ENCODE measurements at regions not wholly inside any gene's neighbourhood (a gene's known extent, or its start where the extent isn't known, plus 50 kb on each side); places are given as distances from the start of the nearest gene placed in this dataset.

GRCh38 chr1:81559662-81560350, 240.9 kb upstream of the ADGRL2 start:
- TF ChIP-seq TEAD4 (IDR thresholded peaks at IDR 0.05) (no peak), CREB1 (IDR thresholded peaks at IDR 0.05; ENCODE audit: low read depth) (no peak), TCF12 (IDR thresholded peaks at IDR 0.05; ENCODE audit: low read depth) (no peak), TAF1 (IDR thresholded peaks at IDR 0.05; ENCODE audit: low read depth) (no peak), RAD21 (IDR thresholded peaks at IDR 0.05; ENCODE audit: low read depth) (no peak), EGR1 (IDR thresholded peaks at IDR 0.05) (no peak), ZBTB7A (IDR thresholded peaks at IDR 0.05; ENCODE audit: low read depth) (no peak), FOXM1 (IDR thresholded peaks at IDR 0.05; ENCODE audit: borderline replicate concordance, low read depth) (no peak), EP300 (IDR thresholded peaks at IDR 0.05; ENCODE audit: borderline replicate concordance) (no peak), YY1 (IDR thresholded peaks at IDR 0.05; ENCODE audit: low read depth) (no peak), CEBPB (IDR thresholded peaks at IDR 0.05) (no peak), NFIC (IDR thresholded peaks at IDR 0.05) (no peak), MAX (IDR thresholded peaks at IDR 0.05) (no peak)
- TF ChIP-seq, protein P1, sequence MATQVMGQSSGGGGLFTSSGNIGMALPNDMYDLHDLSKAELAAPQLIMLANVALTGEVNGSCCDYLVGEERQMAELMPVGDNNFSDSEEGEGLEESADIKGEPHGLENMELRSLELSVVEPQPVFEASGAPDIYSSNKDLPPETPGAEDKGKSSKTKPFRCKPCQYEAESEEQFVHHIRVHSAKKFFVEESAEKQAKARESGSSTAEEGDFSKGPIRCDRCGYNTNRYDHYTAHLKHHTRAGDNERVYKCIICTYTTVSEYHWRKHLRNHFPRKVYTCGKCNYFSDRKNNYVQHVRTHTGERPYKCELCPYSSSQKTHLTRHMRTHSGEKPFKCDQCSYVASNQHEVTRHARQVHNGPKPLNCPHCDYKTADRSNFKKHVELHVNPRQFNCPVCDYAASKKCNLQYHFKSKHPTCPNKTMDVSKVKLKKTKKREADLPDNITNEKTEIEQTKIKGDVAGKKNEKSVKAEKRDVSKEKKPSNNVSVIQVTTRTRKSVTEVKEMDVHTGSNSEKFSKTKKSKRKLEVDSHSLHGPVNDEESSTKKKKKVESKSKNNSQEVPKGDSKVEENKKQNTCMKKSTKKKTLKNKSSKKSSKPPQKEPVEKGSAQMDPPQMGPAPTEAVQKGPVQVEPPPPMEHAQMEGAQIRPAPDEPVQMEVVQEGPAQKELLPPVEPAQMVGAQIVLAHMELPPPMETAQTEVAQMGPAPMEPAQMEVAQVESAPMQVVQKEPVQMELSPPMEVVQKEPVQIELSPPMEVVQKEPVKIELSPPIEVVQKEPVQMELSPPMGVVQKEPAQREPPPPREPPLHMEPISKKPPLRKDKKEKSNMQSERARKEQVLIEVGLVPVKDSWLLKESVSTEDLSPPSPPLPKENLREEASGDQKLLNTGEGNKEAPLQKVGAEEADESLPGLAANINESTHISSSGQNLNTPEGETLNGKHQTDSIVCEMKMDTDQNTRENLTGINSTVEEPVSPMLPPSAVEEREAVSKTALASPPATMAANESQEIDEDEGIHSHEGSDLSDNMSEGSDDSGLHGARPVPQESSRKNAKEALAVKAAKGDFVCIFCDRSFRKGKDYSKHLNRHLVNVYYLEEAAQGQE (IDR thresholded peaks at IDR 0.05; ENCODE audit: low read depth) = no peak
- TF ChIP-seq, protein P2, sequence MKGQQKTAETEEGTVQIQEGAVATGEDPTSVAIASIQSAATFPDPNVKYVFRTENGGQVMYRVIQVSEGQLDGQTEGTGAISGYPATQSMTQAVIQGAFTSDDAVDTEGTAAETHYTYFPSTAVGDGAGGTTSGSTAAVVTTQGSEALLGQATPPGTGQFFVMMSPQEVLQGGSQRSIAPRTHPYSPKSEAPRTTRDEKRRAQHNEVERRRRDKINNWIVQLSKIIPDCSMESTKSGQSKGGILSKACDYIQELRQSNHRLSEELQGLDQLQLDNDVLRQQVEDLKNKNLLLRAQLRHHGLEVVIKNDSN (IDR thresholded peaks at IDR 0.05) = no peak

- TF ChIP-seq NFIC (IDR thresholded peaks at IDR 0.05) (no peak), CEBPB (IDR thresholded peaks at IDR 0.05) (no peak), TAF1 (IDR thresholded peaks at IDR 0.05; ENCODE audit: low read depth) (no peak), RAD21 (IDR thresholded peaks at IDR 0.05; ENCODE audit: low read depth) (no peak), EP300 (IDR thresholded peaks at IDR 0.05; ENCODE audit: borderline replicate concordance) (no peak), CREB1 (IDR thresholded peaks at IDR 0.05; ENCODE audit: low read depth) (no peak), TCF12 (IDR thresholded peaks at IDR 0.05; ENCODE audit: low read depth) (no peak), TEAD4 (IDR thresholded peaks at IDR 0.05) (no peak)
- TF ChIP-seq, protein P1 (IDR thresholded peaks at IDR 0.05; ENCODE audit: low read depth) = no peak
Measured at GRCh38 chr1:81558291-81559076, 242.2 kb upstream of the ADGRL2 start.

DNA sequence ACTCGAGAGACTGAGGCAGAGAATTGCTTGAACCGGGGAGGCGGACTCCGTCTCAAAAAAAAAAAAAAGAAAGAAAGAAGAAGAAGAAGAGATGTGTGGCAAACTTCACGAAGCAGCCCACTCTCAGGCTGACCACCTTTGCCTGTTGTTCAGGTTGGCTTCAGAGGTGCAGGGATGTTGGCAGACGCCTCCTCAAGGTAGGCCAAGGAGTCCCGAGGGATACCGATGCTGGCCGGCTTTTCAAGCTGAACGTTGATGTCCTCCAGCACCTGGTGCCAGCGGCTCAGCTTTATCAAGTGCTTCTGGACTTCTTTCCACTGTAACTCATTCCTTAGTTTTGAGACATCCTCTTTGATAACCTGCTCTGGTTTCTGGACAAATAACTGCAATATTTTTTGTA, 243.8 kb upstream of the ADGRL2 start:
- TF ChIP-seq EP300 (IDR thresholded peaks at IDR 0.05; ENCODE audit: borderline replicate concordance) (no peak), EGR1 (IDR thresholded peaks at IDR 0.05) (no peak), YY1 (IDR thresholded peaks at IDR 0.05; ENCODE audit: low read depth) (no peak), CREB1 (IDR thresholded peaks at IDR 0.05; ENCODE audit: low read depth) (no peak), CEBPB (IDR thresholded peaks at IDR 0.05) (no peak), TAF1 (IDR thresholded peaks at IDR 0.05; ENCODE audit: low read depth) (no peak), ZBTB7A (IDR thresholded peaks at IDR 0.05; ENCODE audit: low read depth) (no peak), MAX (IDR thresholded peaks at IDR 0.05) (no peak), TEAD4 (IDR thresholded peaks at IDR 0.05) (no peak), RAD21 (IDR thresholded peaks at IDR 0.05; ENCODE audit: low read depth) (no peak)
- TF ChIP-seq, protein P1 (IDR thresholded peaks at IDR 0.05; ENCODE audit: low read depth) = no peak
- TF ChIP-seq, protein P2 (IDR thresholded peaks at IDR 0.05) = no peak

GRCh38 chr1:81554534-81554933, 246.2 kb upstream of the ADGRL2 start:
- TF ChIP-seq EP300 (IDR thresholded peaks at IDR 0.05; ENCODE audit: borderline replicate concordance) = no peak
- no peak for TF ChIP-seq FOXM1 (IDR thresholded peaks at IDR 0.05; ENCODE audit: borderline replicate concordance, low read depth)
- TF ChIP-seq EGR1 (IDR thresholded peaks at IDR 0.05) = no peak
- TF ChIP-seq RAD21 (IDR thresholded peaks at IDR 0.05; ENCODE audit: low read depth) = no peak
